T-helper 17 cell (primary cell): ENCODE measurements at regions not wholly inside any gene's neighbourhood (a gene's known extent, or its start where the extent isn't known, plus 50 kb on each side); places are given as distances from the start of the nearest gene placed in this dataset.

Experiments used
- ATAC-seq: fragments of 150-1000 bp; cut with Tn5 transposase; 2 replicates; pipeline ENCODE4 v1.10.0; 2021; ENCODE audit warnings: mild to moderate bottlenecking, moderate library complexity
- DNase-seq, 3 donors: peaks; one replicate each; pipeline versions ENCODE4 v3.0.0 to v3.0.0-alpha.2; 2020 to 2021
- H3K9me3 ChIP-seq: one replicate; pipeline ENCODE4 v1.7.0; 2013; ENCODE audit warnings: low read length, mild to moderate bottlenecking; ENCODE audit not compliant: control insufficient read depth, poor library complexity, severe bottlenecking
- H3K27ac Mint-ChIP-seq: one replicate; pipeline ENCODE4 v1.8.0; 2022; ENCODE audit warnings: mild to moderate bottlenecking, moderate library complexity, mixed read lengths
- H3K27me3 Mint-ChIP-seq: one replicate; pipeline ENCODE4 v1.8.0; 2022; ENCODE audit warnings: mixed read lengths
- H3K36me3 Mint-ChIP-seq: one replicate; pipeline ENCODE4 v1.8.0; 2022; ENCODE audit warnings: low read depth, mixed read lengths
- H3K4me1 Mint-ChIP-seq: one replicate; pipeline ENCODE4 v1.8.0; 2022; ENCODE audit warnings: mild to moderate bottlenecking, mixed read lengths
- H3K4me3 Mint-ChIP-seq: one replicate; pipeline ENCODE4 v1.8.0; 2022; ENCODE audit warnings: mild to moderate bottlenecking, moderate library complexity, mixed read lengths

DNA sequence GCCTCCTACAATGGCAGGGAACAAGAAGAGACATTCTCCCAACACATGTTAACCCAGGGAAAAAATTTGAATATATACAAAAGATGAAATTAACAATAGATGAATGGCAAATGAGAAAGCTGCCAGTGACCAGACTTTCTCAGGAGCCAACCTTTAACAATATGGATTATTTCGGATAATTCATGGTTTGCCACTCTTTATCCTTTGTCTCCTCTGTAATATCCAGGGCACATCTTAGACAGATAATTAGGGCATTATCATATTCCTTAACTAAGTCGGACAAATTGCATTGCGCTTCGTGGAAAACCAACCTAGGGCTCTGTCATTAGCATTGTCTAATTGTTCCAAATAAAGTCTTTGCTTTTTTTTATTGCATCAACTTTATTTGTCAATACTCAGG is 97.3 kb downstream of the CDCA7 start:
- no peaks in the 10 kb centered on the region for H3K36me3 Mint-ChIP-seq
- no peak for DNase-seq
- peaks cover 41% of the 10 kb centered on the region for H3K27me3 Mint-ChIP-seq
- H3K4me3 Mint-ChIP-seq: no peak overlapping the region
- no peaks in the 10 kb centered on the region for H3K9me3 ChIP-seq
- H3K4me1 Mint-ChIP-seq: peaks cover 16% of the 10 kb centered on the region
- H3K27ac Mint-ChIP-seq: peak overlapping the region; percentile 24
- no peak for ATAC-seq

DNA sequence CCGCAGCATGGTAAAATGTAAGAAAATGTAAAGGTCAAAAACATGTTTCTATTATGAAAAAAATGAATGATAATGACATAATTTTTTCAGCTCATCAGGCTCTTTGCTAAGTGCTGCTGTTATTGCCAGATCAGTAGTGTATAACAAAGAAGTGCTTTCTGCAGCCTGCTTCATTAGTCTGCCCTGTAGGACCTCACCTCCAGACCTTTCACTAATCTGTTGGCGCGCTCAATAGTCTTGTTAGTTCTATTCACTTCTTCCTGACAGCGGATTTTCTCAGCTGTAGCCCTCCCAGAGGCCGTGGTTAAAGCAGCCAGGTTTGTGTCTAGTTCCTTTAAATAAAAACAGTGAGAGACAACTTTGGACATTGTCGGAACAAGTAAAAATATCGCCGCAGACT is 97.7 kb downstream of the CDCA7 start:
- H3K9me3 ChIP-seq: no peaks in the 10 kb centered on the region
- no peak overlapping the region for H3K4me3 Mint-ChIP-seq
- peaks cover 46% of the 10 kb centered on the region for H3K27me3 Mint-ChIP-seq
- H3K4me1 Mint-ChIP-seq: peaks cover 16% of the 10 kb centered on the region
- H3K36me3 Mint-ChIP-seq: peaks cover 2% of the 10 kb centered on the region
- H3K27ac Mint-ChIP-seq: no peak overlapping the region
- no peak for DNase-seq
- ATAC-seq: no peak

DNA sequence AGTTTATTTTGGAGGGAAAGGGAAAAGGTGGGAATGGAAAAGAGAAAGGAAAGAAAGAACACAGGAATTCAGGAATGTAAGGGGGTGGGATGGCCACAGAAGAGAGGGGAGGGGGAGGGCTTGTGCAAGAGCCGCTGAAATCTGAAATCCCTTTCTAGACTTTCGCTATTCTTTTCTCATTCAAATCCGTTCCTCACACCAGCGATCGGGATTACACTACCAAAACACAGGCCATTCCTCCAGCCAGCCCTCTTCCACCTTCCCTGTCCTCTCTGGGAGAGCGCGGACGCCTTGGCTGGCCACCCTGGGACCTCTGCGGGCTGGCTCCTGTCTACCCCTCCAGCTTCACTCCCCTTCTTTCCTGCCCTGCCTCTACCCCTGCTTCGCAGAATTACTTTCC is 102.3 kb downstream of the CDCA7 start:
- H3K27ac Mint-ChIP-seq: no peak overlapping the region
- H3K4me1 Mint-ChIP-seq: peaks cover 2% of the 10 kb centered on the region
- H3K27me3 Mint-ChIP-seq: peaks cover 63% of the 10 kb centered on the region
- ATAC-seq (no peak), DNase-seq (no peak)
- H3K36me3 Mint-ChIP-seq: peaks cover 6% of the 10 kb centered on the region
- H3K4me3 Mint-ChIP-seq: no peak overlapping the region
- no peaks in the 10 kb centered on the region for H3K9me3 ChIP-seq

DNA sequence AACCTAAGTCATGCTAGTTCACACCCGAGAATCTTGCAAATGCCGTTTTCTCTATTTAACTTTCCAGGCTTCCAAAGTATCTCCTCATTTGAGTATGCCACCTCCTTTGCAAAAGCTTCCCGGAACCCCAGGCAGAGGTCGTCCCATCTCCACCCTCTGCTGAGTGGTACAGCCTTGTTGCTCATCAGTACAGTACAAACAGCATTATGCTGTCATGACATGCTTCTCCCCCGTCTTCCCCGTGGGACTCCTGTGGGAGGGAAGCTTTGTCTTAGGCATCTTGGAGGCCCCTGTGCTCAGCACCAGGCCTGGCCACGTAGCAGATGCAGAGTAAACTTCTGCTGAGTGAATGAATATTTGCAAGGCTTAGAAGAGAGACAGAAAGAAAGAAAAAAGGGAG is 102.7 kb downstream of the CDCA7 start:
- ATAC-seq (no peak), DNase-seq (no peak)
- H3K4me3 Mint-ChIP-seq: no peak overlapping the region
- H3K9me3 ChIP-seq: no peaks in the 10 kb centered on the region
- peaks cover 6% of the 10 kb centered on the region for H3K36me3 Mint-ChIP-seq
- no peak overlapping the region for H3K27ac Mint-ChIP-seq
- peaks cover 2% of the 10 kb centered on the region for H3K4me1 Mint-ChIP-seq
- peaks cover 67% of the 10 kb centered on the region for H3K27me3 Mint-ChIP-seq

DNA sequence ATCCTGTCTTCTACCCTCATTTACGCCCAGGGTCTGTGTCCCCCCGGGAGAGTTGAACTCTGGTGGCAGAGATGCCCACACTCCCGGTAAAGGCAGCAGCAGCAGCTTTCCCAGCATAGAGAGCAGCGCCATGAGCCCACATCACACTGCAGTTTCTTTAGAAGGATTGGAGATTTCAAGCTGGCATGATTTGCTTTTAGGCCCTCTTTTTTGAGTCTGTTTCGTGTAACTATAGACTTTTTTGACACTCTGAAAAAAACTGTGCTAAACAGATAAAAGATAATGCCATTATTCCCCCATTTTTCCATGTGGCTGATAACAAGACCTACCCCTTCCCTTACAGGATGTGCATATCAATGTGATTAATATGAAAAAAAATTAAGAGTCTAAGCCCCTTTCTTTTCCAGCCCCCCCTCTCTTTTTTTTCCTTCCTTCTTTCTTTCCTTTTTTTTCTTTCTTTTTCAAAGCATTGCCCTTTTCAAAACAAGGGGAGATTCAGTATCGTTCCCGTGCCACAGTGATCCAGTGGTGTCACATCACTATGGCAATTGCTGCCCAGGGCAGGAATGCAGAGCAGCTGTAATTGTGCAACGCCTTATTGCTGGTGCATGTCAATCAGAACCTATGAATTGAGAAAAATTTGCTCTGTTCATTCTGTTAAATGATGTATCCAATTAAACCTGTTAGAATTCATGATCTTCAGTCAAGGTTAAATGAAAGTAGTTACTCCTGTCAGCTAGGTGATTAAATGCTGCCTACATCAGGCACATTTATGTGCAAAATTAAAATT is 104.5 kb downstream of the CDCA7 start:
- H3K36me3 Mint-ChIP-seq: peaks cover 6% of the 10 kb centered on the region
- no peaks in the 10 kb centered on the region for H3K4me1 Mint-ChIP-seq
- H3K27me3 Mint-ChIP-seq: peaks cover 72% of the 10 kb centered on the region
- ATAC-seq: no peak
- no peak for DNase-seq
- H3K4me3 Mint-ChIP-seq: no peak overlapping the region
- no peak overlapping the region for H3K27ac Mint-ChIP-seq
- no peaks in the 10 kb centered on the region for H3K9me3 ChIP-seq

DNA sequence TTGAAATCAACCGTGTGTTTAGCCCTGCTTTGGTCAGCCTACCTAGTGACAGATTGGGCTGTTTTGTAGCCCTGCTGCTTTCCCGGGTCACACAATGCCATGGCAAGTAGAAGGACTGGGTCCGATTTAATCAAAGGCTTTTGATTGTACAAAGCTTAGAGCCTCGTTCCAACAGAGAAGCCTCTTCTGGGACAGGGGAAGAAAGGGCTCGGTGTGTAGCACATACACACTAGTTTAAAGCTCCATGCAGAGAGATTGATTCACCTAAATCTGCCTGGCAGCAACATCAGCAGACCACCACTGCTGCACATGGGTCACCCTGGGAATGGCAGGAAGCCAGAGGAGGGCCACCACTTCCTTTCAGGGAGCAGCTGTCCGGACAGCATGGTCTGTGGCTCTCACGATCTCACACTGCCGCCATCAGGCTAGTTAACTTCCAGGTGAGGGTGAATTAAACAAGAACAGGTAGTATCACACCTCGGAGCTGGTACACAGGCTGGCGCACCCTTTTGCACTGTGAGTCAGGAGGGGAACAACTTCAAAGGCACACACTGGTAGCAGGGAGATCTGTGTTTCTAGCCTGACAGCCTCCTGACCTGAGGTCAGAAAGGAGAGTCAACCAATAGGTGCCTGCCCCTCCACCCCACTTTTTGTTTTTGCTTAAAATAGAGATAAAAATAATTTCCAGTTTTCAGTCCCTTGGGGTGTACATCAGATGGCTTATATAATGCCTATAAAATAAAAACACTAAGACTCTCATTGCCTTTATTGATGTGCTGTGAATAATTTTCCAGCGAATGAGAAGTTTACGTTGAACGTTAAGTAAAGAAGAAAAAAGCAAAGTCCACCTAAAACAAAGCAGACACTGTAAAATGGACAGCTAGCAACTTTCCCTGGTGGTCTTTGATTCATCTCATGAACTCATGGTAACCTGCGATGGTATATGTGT is 108.5 kb downstream of the CDCA7 start:
- Mint-ChIP-seq H3K27me3 (peaks cover 48% of the 10 kb centered on the region), H3K4me1 (no peaks in the 10 kb centered on the region), H3K36me3 (no peaks in the 10 kb centered on the region), H3K4me3 (no peak overlapping the region), H3K27ac (no peak overlapping the region)
- no peak for ATAC-seq
- DNase-seq: no peak
- no peaks in the 10 kb centered on the region for H3K9me3 ChIP-seq

DNA sequence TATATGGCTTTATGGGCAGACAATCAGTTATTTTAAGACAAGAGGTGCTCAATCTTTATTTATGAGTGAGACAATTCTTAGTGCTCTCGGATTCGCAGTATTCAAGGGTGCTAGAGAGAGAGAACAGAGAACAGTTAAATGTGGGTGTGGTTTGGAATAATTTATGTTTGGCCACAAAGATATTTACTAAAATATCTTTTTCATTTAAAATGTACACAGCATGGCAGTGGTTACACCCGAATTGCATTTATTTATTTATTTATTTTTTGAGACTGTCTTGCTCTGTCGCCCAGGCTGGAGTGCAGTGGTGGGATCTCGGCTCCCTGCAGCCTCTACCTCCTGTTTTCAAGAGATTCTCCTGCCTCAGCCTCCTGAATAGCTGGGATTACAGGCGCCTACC is 109.2 kb downstream of the CDCA7 start:
- H3K9me3 ChIP-seq: no peaks in the 10 kb centered on the region
- Mint-ChIP-seq H3K4me3 (no peak overlapping the region), H3K4me1 (no peaks in the 10 kb centered on the region), H3K36me3 (no peaks in the 10 kb centered on the region), H3K27ac (no peak overlapping the region), H3K27me3 (peaks cover 47% of the 10 kb centered on the region)
- no peak for DNase-seq
- no peak for ATAC-seq

DNA sequence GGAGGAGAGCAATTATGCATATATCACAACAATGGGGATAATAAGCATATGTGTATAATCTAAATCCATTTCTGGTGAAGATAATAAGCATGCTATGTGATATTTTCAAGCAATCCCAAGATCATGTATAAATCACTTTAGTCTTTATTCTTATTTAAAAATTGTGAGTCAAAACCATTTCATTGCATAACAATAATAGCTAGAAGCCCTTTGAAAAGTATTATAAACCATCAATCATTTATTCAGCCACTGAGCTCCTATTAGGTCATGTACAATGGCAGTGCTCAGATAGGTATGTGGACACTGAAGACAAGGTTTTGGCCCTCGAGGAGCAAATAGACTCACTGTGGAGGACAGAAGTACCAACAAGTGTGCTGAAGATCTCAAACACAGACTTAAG is 113.1 kb downstream of the CDCA7 start:
- ATAC-seq (no peak), DNase-seq (no peak)
- H3K36me3 Mint-ChIP-seq: no peaks in the 10 kb centered on the region
- peaks cover 25% of the 10 kb centered on the region for H3K27me3 Mint-ChIP-seq
- H3K4me3 Mint-ChIP-seq: no peak overlapping the region
- H3K4me1 Mint-ChIP-seq: no peaks in the 10 kb centered on the region
- no peaks in the 10 kb centered on the region for H3K9me3 ChIP-seq
- no peak overlapping the region for H3K27ac Mint-ChIP-seq

DNA sequence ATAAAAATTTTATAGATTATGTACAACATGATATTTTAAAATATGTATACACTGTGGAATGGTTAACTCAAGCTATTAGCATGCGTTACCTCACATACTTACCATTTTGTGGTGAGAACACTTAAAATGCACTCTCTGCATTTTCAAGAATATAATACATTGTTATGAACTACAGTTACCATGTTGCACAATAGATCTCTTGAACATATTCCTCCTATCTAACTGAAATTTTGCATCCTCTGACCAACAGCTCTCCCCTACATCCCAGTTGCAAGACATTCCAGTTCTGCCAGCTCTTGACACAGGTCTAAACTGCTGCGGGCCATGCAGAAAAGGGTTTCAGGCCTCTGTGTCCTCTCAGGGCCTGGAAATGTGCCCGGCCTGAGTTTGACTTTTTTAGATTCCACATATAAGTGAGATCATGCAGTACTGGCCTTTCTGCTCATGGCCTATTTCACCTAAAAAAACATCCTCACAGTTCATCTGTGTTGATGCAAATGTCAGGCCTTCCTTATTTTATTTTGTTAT is 113.7 kb downstream of the CDCA7 start:
- no peaks in the 10 kb centered on the region for H3K4me1 Mint-ChIP-seq
- H3K27ac Mint-ChIP-seq: no peak overlapping the region
- no peak for ATAC-seq

DNA sequence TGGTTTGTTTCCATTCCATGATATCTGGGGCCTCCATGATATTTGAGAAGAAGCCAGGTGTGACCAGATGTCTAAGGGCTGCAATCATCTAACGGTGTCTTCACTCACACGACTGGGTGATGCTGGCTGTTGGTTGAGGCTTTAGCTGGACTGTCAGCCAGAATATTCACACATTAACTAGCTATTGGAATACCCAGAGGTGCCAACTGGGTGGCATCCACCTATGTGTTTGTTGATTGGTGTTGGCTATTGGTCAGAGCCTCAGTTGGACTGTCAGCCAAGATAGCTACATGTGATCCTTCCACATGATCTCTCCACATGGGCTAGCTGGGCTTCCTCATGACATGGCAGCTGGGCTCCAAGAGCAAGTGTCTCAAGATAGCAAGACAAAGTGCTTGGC is 117.4 kb downstream of the CDCA7 start:
- Mint-ChIP-seq H3K27ac (no peak overlapping the region), H3K4me3 (no peak overlapping the region), H3K27me3 (peaks cover 17% of the 10 kb centered on the region), H3K4me1 (no peaks in the 10 kb centered on the region), H3K36me3 (no peaks in the 10 kb centered on the region)
- ATAC-seq (no peak), DNase-seq (no peak)
- H3K9me3 ChIP-seq: no peaks in the 10 kb centered on the region

More for the DNA sequence above, 113.7 kb downstream of the CDCA7 start:
- Mint-ChIP-seq H3K36me3 (no peaks in the 10 kb centered on the region), H3K27me3 (peaks cover 23% of the 10 kb centered on the region), H3K4me3 (no peak overlapping the region)
- no peak for DNase-seq
- H3K9me3 ChIP-seq: no peaks in the 10 kb centered on the region

DNA sequence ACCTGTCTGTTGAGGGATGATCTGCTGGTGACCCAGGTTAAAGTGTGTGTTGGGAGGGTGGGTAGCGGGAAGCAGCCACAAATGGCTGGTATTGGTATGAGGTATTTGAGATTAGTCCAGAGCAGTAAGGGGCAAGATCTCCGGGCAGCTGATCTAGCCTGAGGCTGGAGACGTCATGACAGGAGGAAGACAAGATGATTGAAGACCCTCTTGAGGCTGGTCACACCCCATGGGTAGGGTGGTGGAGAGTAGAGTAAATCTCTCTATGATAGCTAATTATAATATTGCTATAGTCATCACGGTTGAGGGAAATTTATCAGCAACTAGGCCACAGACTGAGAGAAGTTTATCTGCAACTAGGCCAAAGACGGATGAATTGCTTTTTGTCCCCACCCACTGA is 128.5 kb downstream of the CDCA7 start:
- ATAC-seq (no peak), DNase-seq (no peak)
- H3K27me3 Mint-ChIP-seq: peaks cover 15% of the 10 kb centered on the region
- H3K4me3 Mint-ChIP-seq: no peak overlapping the region
- H3K27ac Mint-ChIP-seq: no peak overlapping the region
- H3K4me1 Mint-ChIP-seq: no peaks in the 10 kb centered on the region
- no peaks in the 10 kb centered on the region for H3K36me3 Mint-ChIP-seq
- H3K9me3 ChIP-seq: no peaks in the 10 kb centered on the region

DNA sequence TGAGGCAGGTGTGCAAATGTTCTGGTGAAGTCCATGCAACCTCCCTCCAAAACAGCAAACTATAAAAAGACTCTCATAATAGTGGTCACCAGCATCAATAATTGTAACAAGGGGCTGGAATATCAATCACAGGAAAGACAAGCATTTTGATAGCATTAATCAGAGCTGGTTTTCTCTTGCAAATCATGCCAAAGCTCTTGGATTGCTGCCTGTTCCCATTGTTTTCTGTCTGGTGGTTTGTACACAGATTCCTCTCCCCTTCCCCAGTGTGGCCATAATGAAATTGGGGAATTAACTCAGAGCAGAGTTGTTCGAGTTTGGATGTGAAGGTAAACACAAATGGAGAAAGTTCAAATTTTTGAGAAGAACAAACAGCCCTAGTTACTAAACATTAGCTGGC is 134.2 kb downstream of the CDCA7 start:
- H3K36me3 Mint-ChIP-seq: no peaks in the 10 kb centered on the region

DNA sequence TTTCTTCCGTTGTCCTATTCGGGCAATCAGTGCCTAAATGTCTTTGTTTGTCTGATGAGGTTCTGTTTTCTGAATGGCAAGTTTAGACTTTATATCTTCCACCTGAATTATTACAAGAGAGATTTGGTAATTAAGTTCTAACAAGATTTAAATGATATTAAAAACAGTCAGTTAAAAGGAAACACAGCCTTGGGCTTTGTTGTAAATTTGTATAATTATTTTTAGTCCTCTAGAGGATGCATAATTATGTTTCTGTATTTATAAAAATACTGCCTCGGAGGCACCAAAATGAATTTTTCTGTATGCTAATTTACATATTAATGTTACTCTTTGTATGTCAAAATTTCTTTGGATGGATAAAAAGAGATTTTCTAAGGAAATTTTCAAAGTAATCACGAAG is 136.7 kb downstream of the CDCA7 start:
- H3K9me3 ChIP-seq: no peaks in the 10 kb centered on the region
- DNase-seq (no peak), ATAC-seq (no peak)
- H3K4me1 Mint-ChIP-seq: no peaks in the 10 kb centered on the region
- H3K27me3 Mint-ChIP-seq: peaks cover 51% of the 10 kb centered on the region
- no peaks in the 10 kb centered on the region for H3K36me3 Mint-ChIP-seq
- no peak overlapping the region for H3K27ac Mint-ChIP-seq
- no peak overlapping the region for H3K4me3 Mint-ChIP-seq

More for the DNA sequence above, 134.2 kb downstream of the CDCA7 start:
- ATAC-seq (no peak), DNase-seq (no peak)
- no peak overlapping the region for H3K27ac Mint-ChIP-seq
- no peaks in the 10 kb centered on the region for H3K4me1 Mint-ChIP-seq
- peaks cover 47% of the 10 kb centered on the region for H3K27me3 Mint-ChIP-seq
- H3K4me3 Mint-ChIP-seq: no peak overlapping the region
- no peaks in the 10 kb centered on the region for H3K9me3 ChIP-seq
